Activated B cell treated with CpG ODN at 0.5 μM for 24 hours (primary cell): ENCODE measurements at regions not wholly inside any gene's neighbourhood (a gene's known extent, or its start where the extent isn't known, plus 50 kb on each side); places are given as distances from the start of the nearest gene placed in this dataset.

ENCODE experiments used
- ATAC-seq: fragments of 200-7000 bp; cut with Tn5 transposase; one replicate; pipeline ENCODE4 v1.10.0; 2021; ENCODE audit warnings: low read depth, mild to moderate bottlenecking, moderate library complexity
- CTCF ChIA-PET: fragments of 350-600 bp; sonication (Branson Sonifier 250); formaldehyde crosslinking; loops from one replicate; lab custom pipeline; 2021; ENCODE audit warnings: antibody characterized with exemption; lab: Charles Lee
- POLR2A ChIA-PET: fragments of 350-600 bp; sonication (Branson Sonifier 250); formaldehyde crosslinking; loops from one replicate; lab custom pipeline; 2021; ENCODE audit warnings: antibody characterized with exemption; lab: Charles Lee
- DNase-seq: peaks from one replicate; pipeline ENCODE4 v3.0.0; 2022
- H3K27ac Mint-ChIP-seq: one replicate; pipeline ENCODE4 v1.8.0; 2020; ENCODE audit warnings: mixed read lengths
- H3K27me3 Mint-ChIP-seq: one replicate; pipeline ENCODE4 v1.8.0; 2021; ENCODE audit warnings: mixed read lengths
- H3K36me3 Mint-ChIP-seq: one replicate; pipeline ENCODE4 v1.8.0; 2021; ENCODE audit warnings: low read depth, mixed read lengths
- H3K4me1 Mint-ChIP-seq: one replicate; pipeline ENCODE4 v1.8.0; 2021; ENCODE audit warnings: mixed read lengths
- H3K4me3 Mint-ChIP-seq: one replicate; pipeline ENCODE4 v1.8.0; 2020; ENCODE audit warnings: mild to moderate bottlenecking, mixed read lengths
- H3K9me3 Mint-ChIP-seq: one replicate; pipeline ENCODE4 v1.8.0; 2020; ENCODE audit warnings: mixed read lengths
- CTCF ChIP-seq: fragments of 200-600 bp; IDR thresholded peaks from one replicate; pipeline ENCODE4 v1.8.0; 2022; ENCODE audit warnings: antibody characterized with exemption, mild to moderate bottlenecking
- intact Hi-C: fragments of 100-400 bp; cut with micrococcal nuclease; formaldehyde crosslinking; loops from one replicate; pipeline ENCODE4 v1.15.1; 2024

- Mint-ChIP-seq H3K27me3 (no peaks in the 10 kb centered on the region), H3K36me3 (no peaks in the 10 kb centered on the region), H3K9me3 (peaks cover 2% of the 10 kb centered on the region), H3K27ac (no peak overlapping the region), H3K4me1 (no peaks in the 10 kb centered on the region), H3K4me3 (no peak overlapping the region)
- ChIA-PET POLR2A (no interaction called here), CTCF (no interaction called here)
- no peak for TF ChIP-seq CTCF
- intact Hi-C loops, result no loop called here
- ATAC-seq (no peak), DNase-seq (no peak)
Measured at GRCh38 chr2:49840428-49840975, 686.2 kb upstream of the FSHR start.

- TF ChIP-seq CTCF, result no peak
- no peak for DNase-seq
- no peaks in the 10 kb centered on the region for H3K4me1 Mint-ChIP-seq
- H3K27ac Mint-ChIP-seq, result no peak overlapping the region
- no peak for ATAC-seq
- no peak overlapping the region for H3K4me3 Mint-ChIP-seq
- no peaks in the 10 kb centered on the region for H3K36me3 Mint-ChIP-seq
- H3K9me3 Mint-ChIP-seq, result peaks cover 2% of the 10 kb centered on the region
- no peaks in the 10 kb centered on the region for H3K27me3 Mint-ChIP-seq
- intact Hi-C loops, result no loop called here
- ChIA-PET CTCF (no interaction called here), POLR2A (no interaction called here)
Measured at GRCh38 chr2:49839818-49840217, 685.5 kb upstream of the FSHR start.

GRCh38 chr2:49837561-49838293 lies 683.4 kb upstream of the FSHR start:
- ATAC-seq, result no peak
- no peak for TF ChIP-seq CTCF
- DNase-seq, result no peak
- Mint-ChIP-seq H3K27ac (no peak overlapping the region), H3K36me3 (no peaks in the 10 kb centered on the region), H3K4me1 (no peaks in the 10 kb centered on the region), H3K4me3 (no peak overlapping the region), H3K27me3 (no peaks in the 10 kb centered on the region), H3K9me3 (no peaks in the 10 kb centered on the region)
- ChIA-PET POLR2A (no interaction called here), CTCF (no interaction called here)
- intact Hi-C loops, result no loop called here

GRCh38 chr2:49836017-49836416 lies 681.7 kb upstream of the FSHR start:
- DNase-seq, result no peak
- Mint-ChIP-seq H3K9me3 (no peaks in the 10 kb centered on the region), H3K4me1 (no peaks in the 10 kb centered on the region), H3K36me3 (no peaks in the 10 kb centered on the region), H3K27ac (no peak overlapping the region), H3K27me3 (no peaks in the 10 kb centered on the region), H3K4me3 (no peak overlapping the region)
- POLR2A ChIA-PET, result no interaction called here
- no peak for TF ChIP-seq CTCF
- intact Hi-C loops, result no loop called here
- no peak for ATAC-seq
- CTCF ChIA-PET, result no interaction called here

GRCh38 chr2:49834433-49834832 lies 680.1 kb upstream of the FSHR start:
- Mint-ChIP-seq H3K36me3 (no peaks in the 10 kb centered on the region), H3K27me3 (no peaks in the 10 kb centered on the region), H3K4me3 (no peak overlapping the region), H3K4me1 (no peaks in the 10 kb centered on the region), H3K9me3 (no peaks in the 10 kb centered on the region), H3K27ac (no peak overlapping the region)
- POLR2A ChIA-PET, result no interaction called here
- ATAC-seq, result no peak
- CTCF ChIA-PET, result no interaction called here
- no peak for TF ChIP-seq CTCF
- intact Hi-C loops, result no loop called here
- DNase-seq, result no peak
